ENCODE measurements at regions not wholly inside any gene's neighbourhood (a gene's known extent, or its start where the extent isn't known, plus 50 kb on each side); places are given as distances from the start of the nearest gene placed in this dataset.
"Not testable (repeated sequence)": the region's sequence is repeated elsewhere in the genome, so short reads cannot be mapped to it uniquely, and the experiment has no call there.

- TF ChIP-seq CTCF (conservative IDR thresholded peaks at IDR 0.05; ENCODE audit: low read length) = no peak
Measured at GRCh38 chr3:174477491-174477890, 381.6 kb upstream of the NAALADL2 start.

GRCh38 chr3:174480767-174481166, 378.4 kb upstream of the NAALADL2 start:
- TF ChIP-seq CTCF (conservative IDR thresholded peaks at IDR 0.05; ENCODE audit: low read length) = no peak
- no peak overlapping the region for H3K4me3 ChIP-seq (ENCODE audit: low read length)
- DNase-seq (ENCODE audit: low read depth) = no peak

More at GRCh38 chr3:174477491-174477890, 381.6 kb upstream of the NAALADL2 start:
- DNase-seq (ENCODE audit: low read depth) = no peak
- no peak overlapping the region for H3K4me3 ChIP-seq (ENCODE audit: low read length)

- no peak for DNase-seq (ENCODE audit: low read depth)
- TF ChIP-seq CTCF (conservative IDR thresholded peaks at IDR 0.05; ENCODE audit: low read length) = no peak
- no peak overlapping the region for H3K4me3 ChIP-seq (ENCODE audit: low read length)
Measured at GRCh38 chr3:174482541-174482940, 376.6 kb upstream of the NAALADL2 start.

GRCh38 chr3:174483254-174483653, 375.9 kb upstream of the NAALADL2 start:
- no peak for DNase-seq (ENCODE audit: low read depth)
- no peak overlapping the region for H3K4me3 ChIP-seq (ENCODE audit: low read length)
- TF ChIP-seq CTCF (conservative IDR thresholded peaks at IDR 0.05; ENCODE audit: low read length) = no peak

GRCh38 chr3:174483856-174484255, 375.3 kb upstream of the NAALADL2 start:
- DNase-seq (ENCODE audit: low read depth); H3K4me3 ChIP-seq (ENCODE audit: low read length): not testable (repeated sequence)

GRCh38 chr3:174488527-174488926, 370.6 kb upstream of the NAALADL2 start:
- no peak overlapping the region for H3K4me3 ChIP-seq (ENCODE audit: low read length)
- peak; percentile 82 for DNase-seq (ENCODE audit: low read depth)
- no peak for TF ChIP-seq CTCF (conservative IDR thresholded peaks at IDR 0.05; ENCODE audit: low read length)

GRCh38 chr3:174495311-174495710, 363.8 kb upstream of the NAALADL2 start:
- DNase-seq (ENCODE audit: low read depth) = peak; percentile 62
- H3K4me3 ChIP-seq (ENCODE audit: low read length) = no peak overlapping the region
- no peak for TF ChIP-seq CTCF (conservative IDR thresholded peaks at IDR 0.05; ENCODE audit: low read length)

- H3K4me3 ChIP-seq (ENCODE audit: low read length) = no peak overlapping the region
- DNase-seq (ENCODE audit: low read depth) = peak; percentile 13
- TF ChIP-seq CTCF (conservative IDR thresholded peaks at IDR 0.05; ENCODE audit: low read length) = no peak
Measured at GRCh38 chr3:174495928-174496327, 363.2 kb upstream of the NAALADL2 start.
